RWPE1 (cell line): ENCODE measurements at regions not wholly inside any gene's neighbourhood (a gene's known extent, or its start where the extent isn't known, plus 50 kb on each side); places are given as distances from the start of the nearest gene placed in this dataset.

Experiments used
- CTCF ChIA-PET: fragments of 350-600 bp; sonication (Branson Sonifier 250); formaldehyde crosslinking; extraction: SDS; loops from one replicate; lab custom pipeline; 2021; lab: Yijun Ruan, JAX
- POLR2A ChIA-PET: fragments of 400-600 bp; formaldehyde crosslinking; extraction: SDS; loops from one replicate; lab custom pipeline; 2020; ENCODE audit warnings: antibody characterized with exemption; ENCODE audit not compliant: low non-redundant PET; lab: Yijun Ruan, JAX
- DNase-seq: peaks from one replicate; pipeline ENCODE4 v3.0.0; 2012; ENCODE audit warnings: low spot score
- H3K27ac ChIP-seq: fragments of 450-650 bp; 2 replicates; pipeline ENCODE4 v1.5.1; 2017
- CTCF ChIP-seq: fragments of 450-650 bp; conservative IDR thresholded peaks from 2 replicates; pipeline ENCODE4 v1.5.1; 2017; ENCODE audit warnings: low read depth, mild to moderate bottlenecking

GRCh38 chr4:163623787-163624186, 129.3 kb downstream of the TMA16 start:
- CTCF ChIA-PET: no interaction called here

GRCh38 chr4:163624727-163625126, 130.2 kb downstream of the TMA16 start:
- no peak for TF ChIP-seq CTCF
- CTCF ChIA-PET: no interaction called here

More at GRCh38 chr4:163623787-163624186, 129.3 kb downstream of the TMA16 start:
- no peak for DNase-seq
- H3K27ac ChIP-seq: no peak overlapping the region
- TF ChIP-seq CTCF: no peak
- POLR2A ChIA-PET: no interaction called here

GRCh38 chr4:163631288-163631687, 136.8 kb downstream of the TMA16 start:
- ChIA-PET CTCF (no interaction called here), POLR2A (no interaction called here)
- no peak overlapping the region for H3K27ac ChIP-seq
- no peak for DNase-seq
- no peak for TF ChIP-seq CTCF

More at GRCh38 chr4:163624727-163625126, 130.2 kb downstream of the TMA16 start:
- no peak overlapping the region for H3K27ac ChIP-seq
- POLR2A ChIA-PET: no interaction called here
- no peak for DNase-seq

GRCh38 chr4:163638909-163639308, 144.4 kb downstream of the TMA16 start:
- POLR2A ChIA-PET: no interaction called here
- no peak for TF ChIP-seq CTCF
- no peak overlapping the region for H3K27ac ChIP-seq
- CTCF ChIA-PET: no interaction called here
- DNase-seq: no peak

- ChIA-PET CTCF (interaction anchor here (0.6 kb wide), 1 partner anchor 353 kb away, joined by 3 read pairs; no protein-coding TSS in a partner anchor), POLR2A (no interaction called here)
- no peak for TF ChIP-seq CTCF
- no peak for DNase-seq
- no peak overlapping the region for H3K27ac ChIP-seq
Observed at GRCh38 chr4:163649557-163650091, 155.1 kb downstream of the TMA16 start.

- CTCF ChIA-PET: interaction anchor here (0.6 kb wide), 1 partner anchor 21 kb away, joined by 6 read pairs; no protein-coding TSS in a partner anchor
- no peak overlapping the region for H3K27ac ChIP-seq
- no peak for DNase-seq
Observed at GRCh38 chr4:163651761-163652160, 157.3 kb downstream of the TMA16 start.

More at GRCh38 chr4:163651761-163652160, 157.3 kb downstream of the TMA16 start:
- POLR2A ChIA-PET: no interaction called here
- TF ChIP-seq CTCF: no peak
